HepG2 (cell line): ENCODE measurements at regions not wholly inside any gene's neighbourhood (a gene's known extent, or its start where the extent isn't known, plus 50 kb on each side); places are given as distances from the start of the nearest gene placed in this dataset.
"Not testable (repeated sequence)": the region's sequence is repeated elsewhere in the genome, so short reads cannot be mapped to it uniquely, and the experiment has no call there.

ENCODE experiments used
- ATAC-seq: fragments of 200-7000 bp; cut with Tn5 transposase; 3 replicates; pipeline ENCODE4 v1.9.1; 2020; ENCODE audit warnings: mild to moderate bottlenecking, moderate library complexity
- BruUV-seq: library from RNA; stranded (reverse); fragments of 400-500 nt; replicated peaks from 2 replicates; lab custom pipeline; 2021; lab: Mats Ljungman, UMichigan
- CTCF ChIA-PET: fragments of 300-600 bp; formaldehyde crosslinking; extraction: SDS; loops from one replicate; lab custom pipeline; 2021; ENCODE audit warnings: low total read pairs, inconsistent platforms, low intra/inter-chr PET ratio; lab: Yijun Ruan, JAX
- POLR2A ChIA-PET: fragments of 350-600 bp; sonication (Branson Sonifier 250); formaldehyde crosslinking; loops from one replicate; lab custom pipeline; 2020; ENCODE audit warnings: antibody characterized with exemption, inconsistent platforms; lab: Yijun Ruan, JAX
- DNase-seq: peaks from one replicate; pipeline ENCODE4 v3.0.0-alpha.2; 2015; ENCODE audit warnings: low spot score
- FAIRE-seq: peaks from 3 replicates; lab custom pipeline; 2011; peaks lifted over from hg19 to GRCh38; lab: Jason Lieb, UNC
- H2AFZ ChIP-seq: one replicate; pipeline ENCODE4 v1.6.1; 2011; ENCODE audit warnings: low read length, inconsistent platforms
- H3K27ac ChIP-seq: fragments of 300-600 bp; 3 replicates; pipeline ENCODE4 v1.8.0; 2011; ENCODE audit warnings: mixed run types, mild to moderate bottlenecking, mixed read lengths, low read length, inconsistent platforms; ENCODE audit not compliant: insufficient read depth; ENCODE audit errors: extremely low read length
- H3K27me3 ChIP-seq, 2 experiments: fragments of 200-600 bp in 1 of 2; 2 replicates in 1 of 2; 3 replicates in 1 of 2; pipeline versions ENCODE4 v1.6.0 to v1.8.0; 2011; ENCODE audit warnings: low read length in 2 of 2, mild to moderate bottlenecking in 2 of 2, moderate library complexity in 2 of 2, inconsistent platforms in 1 of 2; ENCODE audit not compliant: insufficient read depth in 2 of 2, control insufficient read depth in 1 of 2
- H3K36me3 ChIP-seq, 2 experiments: fragments of 200-600 bp in 1 of 2; replicated peaks in 1 of 2; 2 replicates in 1 of 2; 3 replicates in 1 of 2; pipeline versions ENCODE4 v1.5.1 to v1.8.0; 2011; ENCODE audit warnings: low read length in 2 of 2, inconsistent platforms in 1 of 2; ENCODE audit not compliant: insufficient read depth in 2 of 2, control insufficient read depth in 1 of 2
- H3K4me1 ChIP-seq: 2 replicates; pipeline ENCODE4 v1.5.1; 2012; ENCODE audit warnings: low read length, inconsistent platforms; ENCODE audit not compliant: insufficient read depth
- H3K4me2 ChIP-seq: 2 replicates; pipeline ENCODE4 v1.6.0; 2011; ENCODE audit warnings: low read depth, low read length, inconsistent platforms
- H3K4me3 ChIP-seq, 3 experiments: fragments of 200-600 bp in 1 of 3; sonication (generic), shearing (Covaris generic) in 1 of 3; replicated peaks in 1 of 3; 2 replicates each; pipeline ENCODE4 v1.5.1; 2011 to 2016; ENCODE audit warnings: low read length in 3 of 3, inconsistent platforms in 2 of 3, low read depth in 2 of 3, mild to moderate bottlenecking in 2 of 3, control low read depth in 1 of 3, mixed read lengths in 1 of 3; ENCODE audit not compliant: insufficient read depth in 1 of 3
- H3K79me2 ChIP-seq: one replicate; pipeline ENCODE4 v1.6.1; 2011; ENCODE audit warnings: low read length, inconsistent platforms; ENCODE audit not compliant: insufficient read depth
- H3K9ac ChIP-seq: 2 replicates; pipeline ENCODE4 v1.6.0; 2011; ENCODE audit warnings: mild to moderate bottlenecking, low read depth, low read length, inconsistent platforms; ENCODE audit not compliant: insufficient read depth
- H3K9me3 ChIP-seq: 2 replicates; pipeline ENCODE4 v1.5.1; 2012; ENCODE audit warnings: mild to moderate bottlenecking, low read length
- H4K20me1 ChIP-seq: 2 replicates; pipeline ENCODE4 v1.6.0; 2011; ENCODE audit warnings: inconsistent platforms, mild to moderate bottlenecking, low read length, moderate library complexity; ENCODE audit not compliant: insufficient read depth
- EEA1 ChIP-seq: sonication (generic); formaldehyde crosslinking; IDR thresholded peaks from 2 replicates; pipeline ENCODE4 v1.5.1; 2020; ENCODE audit warnings: mild to moderate bottlenecking, missing genetic modification reagents, borderline replicate concordance
- FOXJ3 ChIP-seq: sonication (generic); formaldehyde crosslinking; IDR thresholded peaks from 2 replicates; pipeline ENCODE4 v1.4.0; 2020; ENCODE audit warnings: missing genetic modification reagents, mild to moderate bottlenecking, borderline replicate concordance
- PHF8 ChIP-seq: sonication (generic); formaldehyde crosslinking; IDR thresholded peaks from 2 replicates; pipeline ENCODE4 v1.5.0; 2020; ENCODE audit warnings: missing genetic modification reagents
- PPARG ChIP-seq: conservative IDR thresholded peaks from 2 replicates; pipeline ENCODE4 v1.6.1; 2016; ENCODE audit warnings: missing biosample characterization, missing genetic modification reagents
- RFXANK ChIP-seq: IDR thresholded peaks from 2 replicates; pipeline ENCODE4 v1.6.1; 2016
- SCMH1 ChIP-seq: sonication (generic); formaldehyde crosslinking; IDR thresholded peaks from 2 replicates; pipeline ENCODE4 v1.9.0; 2021; ENCODE audit warnings: missing genetic modification reagents, mild to moderate bottlenecking, borderline replicate concordance
- SNAI1 ChIP-seq: sonication (generic); formaldehyde crosslinking; IDR thresholded peaks from 2 replicates; pipeline ENCODE4 v1.5.0; 2020; ENCODE audit warnings: mild to moderate bottlenecking, missing genetic modification reagents, borderline replicate concordance
- TARDBP ChIP-seq: sonication (generic); formaldehyde crosslinking; IDR thresholded peaks from 2 replicates; pipeline ENCODE4 v1.8.0; 2022; ENCODE audit warnings: mild to moderate bottlenecking, missing genetic modification reagents
- THYN1 ChIP-seq: sonication (generic); formaldehyde crosslinking; IDR thresholded peaks from 2 replicates; pipeline ENCODE4 v1.8.1; 2023; ENCODE audit warnings: low read depth, mild to moderate bottlenecking, moderate library complexity, missing genetic modification reagents, borderline replicate concordance
- ZFY ChIP-seq: sonication (generic); formaldehyde crosslinking; IDR thresholded peaks from 2 replicates; pipeline ENCODE4 v1.4.0; 2020; ENCODE audit warnings: missing genetic modification reagents
- ZNF562 ChIP-seq: sonication (generic); formaldehyde crosslinking; IDR thresholded peaks from 2 replicates; pipeline ENCODE4 v1.8.0; 2022; ENCODE audit warnings: missing genetic modification reagents, borderline replicate concordance
- ZNF720 ChIP-seq: sonication (generic); formaldehyde crosslinking; IDR thresholded peaks from 2 replicates; pipeline ENCODE4 v1.4.0; 2020; ENCODE audit warnings: missing genetic modification reagents
- WGBS: methylation state at CpG from one replicate; pipeline ENCODE4 v1.1.6; 2017; ENCODE audit warnings: low lambda C conversion rate; 5-methylcytosine and 5-hydroxymethylcytosine counted together
- in situ Hi-C: cut with HindIII; loops from 2 replicates; pipeline ENCODE4 v1.10.0; 2017; ENCODE audit warnings: low pct_unique_long_range_greater_than_20kb; ENCODE audit not compliant: extremely low pct_ligation_motif_present
- intact Hi-C: fragments of 100-400 bp; cut with micrococcal nuclease; formaldehyde crosslinking; loops from one replicate; pipeline ENCODE4 v1.10.0; 2022; ENCODE audit not compliant: unreplicated experiment

GRCh38 chr10:37003126-37003525, 122.3 kb upstream of the ANKRD30A start (continued):
- TF ChIP-seq FOXJ3 (CRISPR knock-in tag) (no peak), ZNF562 (CRISPR knock-in tag) (no peak)
- TF ChIP-seq, all 625 proteins: peak for 0

GRCh38 chr10:36995806-36996205, 129.6 kb upstream of the ANKRD30A start:
- ATAC-seq, H3K27me3 ChIP-seq, H2AFZ ChIP-seq, POLR2A ChIA-PET, H3K9ac ChIP-seq, DNase-seq, H3K9me3 ChIP-seq, CTCF ChIA-PET, FAIRE-seq, intact Hi-C loops, in situ Hi-C loops, H4K20me1 ChIP-seq, BruUV-seq, H3K27ac ChIP-seq, H3K4me3 ChIP-seq, H3K4me1 ChIP-seq, H3K79me2 ChIP-seq, H3K4me2 ChIP-seq, H3K36me3 ChIP-seq: not testable (repeated sequence)
- 63% methylated on average over 14 of the region's 14 CpGs for WGBS

GRCh38 chr10:36994886-36995285, 130.5 kb upstream of the ANKRD30A start:
- H3K79me2 ChIP-seq = no peaks in the 10 kb centered on the region
- H3K9ac ChIP-seq = no peak overlapping the region
- no peaks in the 10 kb centered on the region for H3K36me3 ChIP-seq
- TF ChIP-seq ZFY (no peak), PHF8 (no peak), TARDBP (CRISPR knock-in tag) (no peak), PPARG (CRISPR knock-in tag) (no peak), SNAI1 (CRISPR knock-in tag) (no peak), SCMH1 (CRISPR knock-in tag) (no peak), ZNF720 (CRISPR knock-in tag) (no peak), THYN1 (CRISPR knock-in tag) (no peak), EEA1 (CRISPR knock-in tag) (no peak), RFXANK (CRISPR knock-in tag) (no peak)
- H2AFZ ChIP-seq = no peak overlapping the region
- no peak overlapping the region for H3K4me3 ChIP-seq
- no TSS peak for BruUV-seq
- ATAC-seq = no peak
- 60% methylated on average over 10 of the region's 10 CpGs for WGBS
- ChIA-PET POLR2A (no interaction called here), CTCF (no interaction called here)
- FAIRE-seq = no peak
- no peak overlapping the region for H3K4me2 ChIP-seq
- in situ Hi-C loops (no loop called here), intact Hi-C loops (no loop called here)
- no peaks in the 10 kb centered on the region; a peak in 1 of 5 replicates for H3K27me3 ChIP-seq
- no peak for DNase-seq
- H3K4me1 ChIP-seq = no peaks in the 10 kb centered on the region
- H3K27ac ChIP-seq = no peak overlapping the region
- H4K20me1 ChIP-seq = no peaks in the 10 kb centered on the region
- no peaks in the 10 kb centered on the region; the same call in 1 of the 2 replicates for H3K9me3 ChIP-seq
